C4-2B (cell line): ENCODE measurements at regions not wholly inside any gene's neighbourhood (a gene's known extent, or its start where the extent isn't known, plus 50 kb on each side); places are given as distances from the start of the nearest gene placed in this dataset.

Experiments used
- CTCF ChIP-seq: fragments of 450-650 bp; conservative IDR thresholded peaks from 2 replicates; pipeline ENCODE4 v1.5.1; 2017; ENCODE audit warnings: mild to moderate bottlenecking
- ZFX ChIP-seq: fragments of 450-650 bp; IDR thresholded peaks from 2 replicates; pipeline ENCODE4 v1.6.1; 2017

DNA sequence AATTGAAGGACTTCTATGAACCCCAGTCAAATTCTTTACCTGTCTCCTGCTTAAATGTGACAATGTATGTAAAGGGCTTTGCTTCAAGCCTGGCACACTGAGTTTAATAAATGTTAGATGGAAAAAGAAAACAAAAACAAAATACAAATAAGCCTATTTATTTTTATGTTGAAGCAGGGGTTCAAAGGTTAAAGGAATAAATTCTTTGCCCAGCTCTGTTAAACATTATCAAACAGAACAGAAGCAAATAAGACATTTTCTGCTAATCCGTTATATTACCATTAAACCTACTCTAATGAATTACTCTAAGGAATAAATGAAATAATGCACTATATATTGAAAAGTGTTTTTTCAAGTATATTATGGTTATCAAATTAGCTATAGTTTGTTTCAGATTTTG lies 182.5 kb upstream of the CEP162 start:
- no peak for TF ChIP-seq CTCF
- TF ChIP-seq ZFX: no peak
